T-helper 2 cell (primary cell): ENCODE measurements at regions not wholly inside any gene's neighbourhood (a gene's known extent, or its start where the extent isn't known, plus 50 kb on each side); places are given as distances from the start of the nearest gene placed in this dataset.
"Not testable (repeated sequence)": the region's sequence is repeated elsewhere in the genome, so short reads cannot be mapped to it uniquely, and the experiment has no call there.

Source experiments
- DNase-seq, 5 experiments: peaks; one replicate each; pipeline versions ENCODE4 v3.0.0 to v3.0.0-alpha.2; 2012 to 2022

- DNase-seq, result no peak
Observed at GRCh38 chr6:27804851-27805250, 107.3 kb downstream of the OR2B2 start.

GRCh38 chr6:27800731-27801373 lies 111.3 kb downstream of the OR2B2 start:
- DNase-seq, result no peak

- DNase-seq, result no peak
Observed at GRCh38 chr6:27797960-27798359, 114.2 kb downstream of the OR2B2 start.

GRCh38 chr6:27796736-27797481 lies 115.3 kb downstream of the OR2B2 start:
- DNase-seq, result not testable (repeated sequence)

- DNase-seq, result peak in 2 of 5 experiments; percentile 62 to 80
Observed at GRCh38 chr6:27795697-27796494, 116.3 kb downstream of the OR2B2 start.

GRCh38 chr6:27791182-27791943 lies 120.8 kb downstream of the OR2B2 start:
- peak in 1 of 5 experiments; percentile 20 for DNase-seq

- DNase-seq, result not testable (repeated sequence)
Observed at GRCh38 chr6:27788376-27788775, 123.8 kb downstream of the OR2B2 start.

- no peak for DNase-seq
Observed at GRCh38 chr6:27786048-27786447, 126.1 kb downstream of the OR2B2 start.

GRCh38 chr6:27785294-27785693 lies 126.9 kb downstream of the OR2B2 start:
- DNase-seq, result no peak

GRCh38 chr6:27782748-27783147 lies 129.4 kb downstream of the OR2B2 start:
- DNase-seq, result no peak

- DNase-seq, result no peak
Observed at GRCh38 chr6:27778625-27779417, 133.4 kb downstream of the OR2B2 start.

- DNase-seq, result no peak
Observed at GRCh38 chr6:27777614-27778355, 134.4 kb downstream of the OR2B2 start.

GRCh38 chr6:27777126-27777525 lies 135.1 kb downstream of the OR2B2 start:
- DNase-seq, result no peak

GRCh38 chr6:27776504-27776903 lies 135.7 kb downstream of the OR2B2 start:
- no peak for DNase-seq

GRCh38 chr6:27775796-27776184 lies 136.4 kb downstream of the OR2B2 start:
- no peak for DNase-seq

GRCh38 chr6:27775138-27775795 lies 136.9 kb downstream of the OR2B2 start:
- not testable (repeated sequence) for DNase-seq

- DNase-seq, result not testable (repeated sequence)
Observed at GRCh38 chr6:27774264-27774600, 138.0 kb downstream of the OR2B2 start.

- DNase-seq, result not testable (repeated sequence)
Observed at GRCh38 chr6:27773542-27774263, 138.5 kb downstream of the OR2B2 start.

- peak; percentile 66 to 95 (median 76) for DNase-seq
Observed at GRCh38 chr6:27772261-27773001, 139.8 kb downstream of the OR2B2 start.
